Left ventricle myocardium inferior (tissue), 1 donor: ENCODE measurements at regions not wholly inside any gene's neighbourhood (a gene's known extent, or its start where the extent isn't known, plus 50 kb on each side); places are given as distances from the start of the nearest gene placed in this dataset.

ENCODE experiments used
- DNase-seq: peaks from one replicate; pipeline ENCODE4 v3.0.0-alpha.2; 2020
- H3K27ac ChIP-seq: fragments of 200-600 bp; replicated peaks from 2 replicates; pipeline ENCODE4 v1.8.0; 2021
- H3K27me3 ChIP-seq: fragments of 200-600 bp; 2 replicates; pipeline ENCODE4 v1.8.0; 2021; ENCODE audit warnings: low read depth
- H3K36me3 ChIP-seq: fragments of 200-600 bp; 2 replicates; pipeline ENCODE4 v1.8.0; 2021
- H3K4me1 ChIP-seq: fragments of 200-600 bp; 2 replicates; pipeline ENCODE4 v1.8.0; 2021
- H3K4me3 ChIP-seq: fragments of 200-600 bp; 2 replicates; pipeline ENCODE4 v1.8.0; 2021; ENCODE audit warnings: mild to moderate bottlenecking, moderate library complexity
- H3K9me3 ChIP-seq: fragments of 200-600 bp; replicated peaks from 2 replicates; pipeline ENCODE4 v1.8.0; 2021
- CTCF ChIP-seq: fragments of 200-600 bp; IDR thresholded peaks from 2 replicates; pipeline ENCODE4 v1.8.0; 2021; ENCODE audit warnings: antibody characterized with exemption, mild to moderate bottlenecking, borderline replicate concordance
- intact Hi-C: fragments of 100-400 bp; cut with micrococcal nuclease; formaldehyde crosslinking; loops from one replicate; pipeline ENCODE4 v1.11.0; 2022
- donor health status: DM: no; HTN: yes; CAD: no; lungs with severe emphysema.

- no peaks in the 10 kb centered on the region for H3K9me3 ChIP-seq
- no peak overlapping the region for H3K4me3 ChIP-seq
- no peak for DNase-seq
- no peaks in the 10 kb centered on the region for H3K36me3 ChIP-seq
- no peak for TF ChIP-seq CTCF
- intact Hi-C loops, result no loop called here
- no peaks in the 10 kb centered on the region for H3K4me1 ChIP-seq
- H3K27ac ChIP-seq, result no peak overlapping the region
- H3K27me3 ChIP-seq, result peaks cover 100% of the 10 kb centered on the region
These were observed 56.2 kb upstream of the IGF1R start for GRCh38 chr15:98592136-98592535.

GRCh38 chr15:98596131-98596530 is 52.2 kb upstream of the IGF1R start:
- Histone ChIP-seq H3K4me1 (no peaks in the 10 kb centered on the region), H3K4me3 (no peak overlapping the region), H3K9me3 (no peaks in the 10 kb centered on the region), H3K27ac (no peak overlapping the region), H3K27me3 (peaks cover 93% of the 10 kb centered on the region), H3K36me3 (no peaks in the 10 kb centered on the region)
- no peak for TF ChIP-seq CTCF
- intact Hi-C loops, result no loop called here
- no peak for DNase-seq

GRCh38 chr15:98596885-98597392 is 51.4 kb upstream of the IGF1R start:
- H3K36me3 ChIP-seq, result no peaks in the 10 kb centered on the region
- peaks cover 93% of the 10 kb centered on the region for H3K27me3 ChIP-seq
- intact Hi-C loops, result no loop called here
- no peaks in the 10 kb centered on the region for H3K4me1 ChIP-seq
- no peak for DNase-seq
- no peak overlapping the region for H3K27ac ChIP-seq
- TF ChIP-seq CTCF, result no peak
- H3K4me3 ChIP-seq, result no peak overlapping the region
- H3K9me3 ChIP-seq, result no peaks in the 10 kb centered on the region

- no peak for DNase-seq
- no peak for TF ChIP-seq CTCF
- Histone ChIP-seq H3K4me1 (no peaks in the 10 kb centered on the region), H3K36me3 (no peaks in the 10 kb centered on the region), H3K27ac (no peak overlapping the region), H3K27me3 (peaks cover 93% of the 10 kb centered on the region), H3K9me3 (no peaks in the 10 kb centered on the region), H3K4me3 (no peak overlapping the region)
- intact Hi-C loops, result no loop called here
These were observed 50.7 kb upstream of the IGF1R start for GRCh38 chr15:98597666-98598065.
